ENCODE measurements at regions not wholly inside any gene's neighbourhood (a gene's known extent, or its start where the extent isn't known, plus 50 kb on each side); places are given as distances from the start of the nearest gene placed in this dataset.

GRCh38 chr13:93147946-93148345 is 78.7 kb upstream of the GPC6 start:
- Histone ChIP-seq H3K4me3 (ENCODE audit: low read depth, low read length, poor library complexity, severe bottlenecking) (no peak overlapping the region), H3K27me3 (ENCODE audit: insufficient read depth, low read length) (no peaks in the 10 kb centered on the region), H3K36me3 (ENCODE audit: insufficient read depth, low read length) (no peaks in the 10 kb centered on the region), H3F3A (ENCODE audit: insufficient read depth, low read length) (no peaks in the 10 kb centered on the region), H3K79me2 (ENCODE audit: insufficient read depth, low read length) (no peaks in the 10 kb centered on the region), H3K9me2 (ENCODE audit: low read depth, low read length) (no peaks in the 10 kb centered on the region; the same call in 1 of the 2 replicates), H3K4me1 (ENCODE audit: insufficient read depth, low read length, severe bottlenecking) (no peaks in the 10 kb centered on the region), H4K20me1 (ENCODE audit: insufficient read depth, low read length) (no peaks in the 10 kb centered on the region), H3K4me2 (ENCODE audit: low read length) (no peak overlapping the region), H2AFZ (ENCODE audit: low read length) (no peak overlapping the region), H3K9me3 (ENCODE audit: low read length) (no peaks in the 10 kb centered on the region), H3K9ac (ENCODE audit: low read length) (no peak overlapping the region), H3K27ac (ENCODE audit: low read depth, low read length, poor library complexity, severe bottlenecking) (no peak overlapping the region)
- TF ChIP-seq EZH2 (IDR thresholded peaks at IDR 0.05; ENCODE audit: borderline replicate concordance, low read length) = no peak
- TF ChIP-seq, protein P1, sequence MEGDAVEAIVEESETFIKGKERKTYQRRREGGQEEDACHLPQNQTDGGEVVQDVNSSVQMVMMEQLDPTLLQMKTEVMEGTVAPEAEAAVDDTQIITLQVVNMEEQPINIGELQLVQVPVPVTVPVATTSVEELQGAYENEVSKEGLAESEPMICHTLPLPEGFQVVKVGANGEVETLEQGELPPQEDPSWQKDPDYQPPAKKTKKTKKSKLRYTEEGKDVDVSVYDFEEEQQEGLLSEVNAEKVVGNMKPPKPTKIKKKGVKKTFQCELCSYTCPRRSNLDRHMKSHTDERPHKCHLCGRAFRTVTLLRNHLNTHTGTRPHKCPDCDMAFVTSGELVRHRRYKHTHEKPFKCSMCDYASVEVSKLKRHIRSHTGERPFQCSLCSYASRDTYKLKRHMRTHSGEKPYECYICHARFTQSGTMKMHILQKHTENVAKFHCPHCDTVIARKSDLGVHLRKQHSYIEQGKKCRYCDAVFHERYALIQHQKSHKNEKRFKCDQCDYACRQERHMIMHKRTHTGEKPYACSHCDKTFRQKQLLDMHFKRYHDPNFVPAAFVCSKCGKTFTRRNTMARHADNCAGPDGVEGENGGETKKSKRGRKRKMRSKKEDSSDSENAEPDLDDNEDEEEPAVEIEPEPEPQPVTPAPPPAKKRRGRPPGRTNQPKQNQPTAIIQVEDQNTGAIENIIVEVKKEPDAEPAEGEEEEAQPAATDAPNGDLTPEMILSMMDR (IDR thresholded peaks at IDR 0.05; ENCODE audit: low read length) = no peak

DNA sequence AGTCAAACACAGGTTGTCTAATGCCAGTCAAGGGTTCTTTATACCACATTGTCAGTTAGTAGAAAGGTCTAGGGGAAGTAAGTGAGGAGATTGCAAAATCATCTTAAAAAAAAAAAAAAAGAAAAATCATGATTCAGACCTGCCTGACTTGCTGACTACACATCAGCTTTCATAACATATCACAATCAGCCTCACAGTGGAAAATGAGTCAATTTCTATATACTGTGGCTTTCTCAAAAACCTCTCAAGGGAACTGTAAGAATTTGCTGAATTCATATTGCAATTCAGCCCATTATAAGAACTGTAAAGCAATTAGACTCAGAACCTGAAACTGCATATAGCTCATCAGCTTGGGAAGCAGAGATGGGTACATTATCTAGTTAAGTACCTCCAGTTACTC is 75.3 kb upstream of the GPC6 start:
- H3K9me3 ChIP-seq (ENCODE audit: low read length) = no peaks in the 10 kb centered on the region
- H3K4me1 ChIP-seq (ENCODE audit: insufficient read depth, low read length, severe bottlenecking) = no peaks in the 10 kb centered on the region
- TF ChIP-seq EZH2 (IDR thresholded peaks at IDR 0.05; ENCODE audit: borderline replicate concordance, low read length) = no peak
- TF ChIP-seq, protein P1 (IDR thresholded peaks at IDR 0.05; ENCODE audit: low read length) = no peak
- no peak overlapping the region for H3K27ac ChIP-seq (ENCODE audit: low read depth, low read length, poor library complexity, severe bottlenecking)
- no peaks in the 10 kb centered on the region for H3K27me3 ChIP-seq (ENCODE audit: insufficient read depth, low read length)
- no peaks in the 10 kb centered on the region for H4K20me1 ChIP-seq (ENCODE audit: insufficient read depth, low read length)
- H2AFZ ChIP-seq (ENCODE audit: low read length) = no peak overlapping the region
- H3F3A ChIP-seq (ENCODE audit: insufficient read depth, low read length) = no peaks in the 10 kb centered on the region
- no peak overlapping the region for H3K4me3 ChIP-seq (ENCODE audit: low read depth, low read length, poor library complexity, severe bottlenecking)
- no peak overlapping the region for H3K4me2 ChIP-seq (ENCODE audit: low read length)
- no peaks in the 10 kb centered on the region for H3K36me3 ChIP-seq (ENCODE audit: insufficient read depth, low read length)
- H3K9ac ChIP-seq (ENCODE audit: low read length) = no peak overlapping the region
- no peaks in the 10 kb centered on the region for H3K79me2 ChIP-seq (ENCODE audit: insufficient read depth, low read length)
- H3K9me2 ChIP-seq (ENCODE audit: low read depth, low read length) = no peaks in the 10 kb centered on the region

GRCh38 chr13:93158565-93158964 is 68.0 kb upstream of the GPC6 start:
- TF ChIP-seq, protein P1 (IDR thresholded peaks at IDR 0.05; ENCODE audit: low read length) = no peak
- no peak for TF ChIP-seq EZH2 (IDR thresholded peaks at IDR 0.05; ENCODE audit: borderline replicate concordance, low read length)
- no peaks in the 10 kb centered on the region for H3K4me1 ChIP-seq (ENCODE audit: insufficient read depth, low read length, severe bottlenecking)
- H3K27ac ChIP-seq (ENCODE audit: low read depth, low read length, poor library complexity, severe bottlenecking) = no peak overlapping the region
- H3K4me3 ChIP-seq (ENCODE audit: low read depth, low read length, poor library complexity, severe bottlenecking) = no peak overlapping the region
- no peaks in the 10 kb centered on the region for H4K20me1 ChIP-seq (ENCODE audit: insufficient read depth, low read length)
- no peak overlapping the region for H3K4me2 ChIP-seq (ENCODE audit: low read length)
- no peaks in the 10 kb centered on the region for H3K79me2 ChIP-seq (ENCODE audit: insufficient read depth, low read length)
- no peaks in the 10 kb centered on the region for H3K9me3 ChIP-seq (ENCODE audit: low read length)
- H3K36me3 ChIP-seq (ENCODE audit: insufficient read depth, low read length) = no peaks in the 10 kb centered on the region
- no peaks in the 10 kb centered on the region; the same call in 1 of the 2 replicates for H3K9me2 ChIP-seq (ENCODE audit: low read depth, low read length)
- H3K9ac ChIP-seq (ENCODE audit: low read length) = no peak overlapping the region
- no peaks in the 10 kb centered on the region for H3F3A ChIP-seq (ENCODE audit: insufficient read depth, low read length)
- no peak overlapping the region for H2AFZ ChIP-seq (ENCODE audit: low read length)
- no peaks in the 10 kb centered on the region for H3K27me3 ChIP-seq (ENCODE audit: insufficient read depth, low read length)

All from OCI-LY1 (cell line).